GM18867 (cell line): ENCODE measurements at regions not wholly inside any gene's neighbourhood (a gene's known extent, or its start where the extent isn't known, plus 50 kb on each side); places are given as distances from the start of the nearest gene placed in this dataset.

Experiments
- ATAC-seq: cut with Tn5 transposase; IDR thresholded peaks from one replicate; pipeline ENCODE4 v1.9.1; 2021; ENCODE audit warnings: mild to moderate bottlenecking, moderate library complexity; ENCODE audit not compliant: unreplicated experiment

DNA sequence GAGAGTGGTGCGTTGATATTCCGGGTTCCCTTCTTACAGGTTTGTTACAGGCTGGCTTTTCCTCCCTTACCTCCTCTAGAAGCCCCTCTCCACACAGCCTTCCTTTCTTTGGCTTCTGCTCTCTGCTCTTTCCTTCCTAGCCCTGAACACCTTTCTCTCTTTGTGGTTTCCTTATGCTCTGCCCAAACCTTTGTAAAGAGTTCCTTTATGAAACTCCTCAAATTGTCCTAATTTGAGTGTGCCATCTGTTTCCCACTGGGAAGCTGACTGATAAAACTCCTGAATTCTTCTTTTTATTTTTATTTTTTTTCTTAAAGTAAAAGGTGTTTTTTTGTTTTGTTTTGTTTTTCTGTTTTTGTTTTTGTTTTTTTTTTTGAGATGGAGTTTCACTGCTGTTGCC is 60.1 kb upstream of the OTX2 start:
- no peak for ATAC-seq

- no peak for ATAC-seq
These were observed 58.4 kb upstream of the OTX2 start for GRCh38 chr14:56868660-56869059.

- no peak for ATAC-seq
These were observed 52.6 kb upstream of the OTX2 start for GRCh38 chr14:56862836-56863235.

GRCh38 chr14:56860441-56860840 is 50.2 kb upstream of the OTX2 start:
- ATAC-seq, result no peak
